IMR-90 (cell line): ENCODE measurements at regions not wholly inside any gene's neighbourhood (a gene's known extent, or its start where the extent isn't known, plus 50 kb on each side); places are given as distances from the start of the nearest gene placed in this dataset.

Source experiments
- ATAC-seq: fragments of 200-7000 bp; cut with Tn5 transposase; 2 replicates; pipeline ENCODE4 v1.9.1; 2020; ENCODE audit warnings: low read depth, mild to moderate bottlenecking, moderate library complexity
- BruUV-seq: library from RNA; stranded (reverse); fragments of 400-500 nt; replicated peaks from 2 replicates; lab custom pipeline; 2021; lab: Mats Ljungman, UMichigan
- CTCF ChIA-PET: fragments of 300-600 bp; formaldehyde crosslinking; extraction: SDS; loops from one replicate; lab custom pipeline; 2021; ENCODE audit warnings: antibody characterized with exemption; lab: Yijun Ruan, JAX
- POLR2A ChIA-PET: fragments of 300-600 bp; sonication (Branson Sonifier 250); formaldehyde crosslinking; loops from one replicate; lab custom pipeline; 2022; ENCODE audit warnings: antibody characterized with exemption; ENCODE audit not compliant: unreplicated experiment; lab: Charles Lee
- DNase-seq: peaks from one replicate; pipeline ENCODE4 v3.0.0; 2013
- H2AFZ ChIP-seq: replicated peaks from 2 replicates; pipeline ENCODE3; 2013; ENCODE audit warnings: low read length, mild to moderate bottlenecking; ENCODE audit not compliant: poor library complexity
- H2AK5ac ChIP-seq: 2 replicates; pipeline ENCODE4 v1.6.1; 2013; ENCODE audit warnings: low read depth, low read length, inconsistent platforms
- H2AK9ac ChIP-seq: replicated peaks from 2 replicates; pipeline ENCODE3; 2013; ENCODE audit warnings: mild to moderate bottlenecking, low read depth, low read length, moderate library complexity; ENCODE audit not compliant: poor library complexity
- H2BK120ac ChIP-seq: 2 replicates; pipeline ENCODE4 v1.6.1; 2013; ENCODE audit warnings: low read depth, low read length, inconsistent platforms
- H2BK15ac ChIP-seq: 3 replicates; pipeline ENCODE4 v1.6.1; 2013; ENCODE audit warnings: low read depth, low read length, inconsistent platforms
- H2BK20ac ChIP-seq: 2 replicates; pipeline ENCODE4 v1.6.1; 2013; ENCODE audit warnings: low read depth, mild to moderate bottlenecking, inconsistent platforms, low read length, moderate library complexity
- H2BK5ac ChIP-seq: 2 replicates; pipeline ENCODE4 v1.6.1; 2013; ENCODE audit warnings: mild to moderate bottlenecking, low read depth, low read length, inconsistent platforms; ENCODE audit not compliant: poor library complexity, severe bottlenecking
- H3K14ac ChIP-seq: replicated peaks from 2 replicates; pipeline ENCODE4 v1.6.1; 2013; ENCODE audit warnings: low read depth, low read length, inconsistent platforms
- H3K18ac ChIP-seq: 2 replicates; pipeline ENCODE4 v1.6.1; 2013; ENCODE audit warnings: low read depth, low read length, control low read depth
- H3K23ac ChIP-seq: 2 replicates; pipeline ENCODE4 v1.6.1; 2013; ENCODE audit warnings: low read depth, low read length, inconsistent platforms
- H3K27ac ChIP-seq: 2 replicates; pipeline ENCODE4 v1.5.1; 2013; ENCODE audit warnings: mild to moderate bottlenecking, control low read depth, low read length; ENCODE audit not compliant: insufficient read depth
- H3K27me3 ChIP-seq: 2 replicates; pipeline ENCODE4 v1.6.1; 2013; ENCODE audit warnings: low read length; ENCODE audit not compliant: control insufficient read depth, insufficient read depth
- H3K36me3 ChIP-seq: 2 replicates; pipeline ENCODE4 v1.6.1; 2013; ENCODE audit warnings: low read length, mixed read lengths; ENCODE audit not compliant: control insufficient read depth, insufficient read depth
- H3K4ac ChIP-seq: 2 replicates; pipeline ENCODE4 v1.6.1; 2013; ENCODE audit warnings: low read depth, low read length, inconsistent platforms
- H3K4me1 ChIP-seq: 2 replicates; pipeline ENCODE4 v1.6.1; 2013; ENCODE audit warnings: low read length, mixed read lengths; ENCODE audit not compliant: control insufficient read depth, insufficient read depth
- H3K4me2 ChIP-seq: 2 replicates; pipeline ENCODE4 v1.6.1; 2013; ENCODE audit warnings: low read depth, mild to moderate bottlenecking, control low read depth, low read length, moderate library complexity
- H3K4me3 ChIP-seq: 2 replicates; pipeline ENCODE4 v1.5.1; 2013; ENCODE audit warnings: low read depth, mild to moderate bottlenecking, control low read depth, low read length, moderate library complexity; ENCODE audit not compliant: insufficient read depth
- H3K56ac ChIP-seq: 2 replicates; pipeline ENCODE4 v1.6.1; 2013; ENCODE audit warnings: low read length, inconsistent platforms; ENCODE audit not compliant: insufficient read depth; ENCODE audit errors: extremely low read depth
- H3K79me1 ChIP-seq, 2 experiments: 2 replicates each; pipeline ENCODE4 v1.6.1; 2013; ENCODE audit warnings: low read length in 2 of 2, inconsistent platforms in 1 of 2, low read depth in 1 of 2
- H3K9ac ChIP-seq: 2 replicates; pipeline ENCODE4 v1.6.1; 2013; ENCODE audit warnings: low read depth, low read length, control low read depth
- H3K9me1 ChIP-seq: 2 replicates; pipeline ENCODE4 v1.6.1; 2013; ENCODE audit warnings: low read length, inconsistent platforms; ENCODE audit not compliant: insufficient read depth
- H3K9me3 ChIP-seq: 2 replicates; pipeline ENCODE4 v1.6.1; 2013; ENCODE audit warnings: low read length; ENCODE audit not compliant: control insufficient read depth, insufficient read depth
- H4K20me1 ChIP-seq: 2 replicates; pipeline ENCODE4 v1.6.1; 2013; ENCODE audit warnings: low read length, inconsistent platforms; ENCODE audit not compliant: insufficient read depth
- H4K5ac ChIP-seq: 2 replicates; pipeline ENCODE4 v1.6.1; 2013; ENCODE audit warnings: mild to moderate bottlenecking, low read depth, low read length, control low read depth
- H4K8ac ChIP-seq, 2 experiments: 2 replicates each; pipeline ENCODE4 v1.6.1; 2013; ENCODE audit warnings: low read depth in 2 of 2, low read length in 2 of 2, control low read depth in 1 of 2, inconsistent platforms in 1 of 2
- H4K91ac ChIP-seq: 2 replicates; pipeline ENCODE4 v1.6.1; 2013; ENCODE audit warnings: low read depth, low read length, inconsistent platforms; ENCODE audit not compliant: insufficient read depth
- POLR2A ChIP-seq: IDR thresholded peaks from 2 replicates; pipeline ENCODE4 v1.6.1; 2012; ENCODE audit warnings: mild to moderate bottlenecking, low read depth, low read length
- WGBS, 2 experiments: methylation state at CpG; one replicate each; pipeline versions ENCODE4 v1.1.5 to v1.1.7; 2013; ENCODE audit warnings: missing lambda C conversion rate in 2 of 2; ENCODE audit not compliant: insufficient read length in 1 of 2; ENCODE audit errors: extremely low coverage in 2 of 2; 5-methylcytosine and 5-hydroxymethylcytosine counted together
- dilution Hi-C: fragments of 300-500 bp; cut with HindIII; formaldehyde crosslinking; loops from one replicate; pipeline ENCODE4 v1.14.3; 2018; ENCODE audit warnings: low sequenced_read_pairs; ENCODE audit not compliant: unreplicated experiment
- in situ Hi-C: fragments of 300-500 bp; cut with MboI; formaldehyde crosslinking; loops from 3 replicates; pipeline ENCODE4 v1.14.3; 2019; ENCODE audit warnings: low sequenced_read_pairs, inconsistent platforms, mixed read lengths
- intact Hi-C: fragments of 100-400 bp; cut with micrococcal nuclease; formaldehyde crosslinking; loops from 2 replicates; pipeline ENCODE4 v1.10.0; 2022

- Histone ChIP-seq H2BK15ac (no peak overlapping the region), H2BK20ac (no peak overlapping the region), H3K4me3 (no peak overlapping the region), H4K8ac (no peak overlapping the region), H4K5ac (no peak overlapping the region), H3K27me3 (no peaks in the 10 kb centered on the region), H3K18ac (no peak overlapping the region), H4K20me1 (no peaks in the 10 kb centered on the region), H4K91ac (no peak overlapping the region), H3K9me1 (no peaks in the 10 kb centered on the region), H3K79me1 (no peaks in the 10 kb centered on the region), H2BK5ac (no peak overlapping the region), H3K27ac (no peak overlapping the region), H3K4me2 (no peak overlapping the region), H3K9me3 (no peaks in the 10 kb centered on the region), H3K14ac (no peak overlapping the region), H2AFZ (no peak overlapping the region), H2BK120ac (no peak overlapping the region), H3K4me1 (no peaks in the 10 kb centered on the region), H3K4ac (no peak overlapping the region), H2AK5ac (no peak overlapping the region), H3K36me3 (no peaks in the 10 kb centered on the region), H3K23ac (no peak overlapping the region), H2AK9ac (no peak overlapping the region), H3K9ac (no peak overlapping the region), H3K56ac (no peak overlapping the region)
- no TSS peak for BruUV-seq
- intact Hi-C loops, result no loop called here
- WGBS, 2 experiments, result no CpG with 5 or more reads among the region's 2 CpGs
- in situ Hi-C loops, result no loop called here
- TF ChIP-seq POLR2A, result no peak
- ChIA-PET CTCF (no interaction called here), POLR2A (no interaction called here)
- DNase-seq, result no peak
- no peak for ATAC-seq
- dilution Hi-C loops, result no loop called here
These were observed 234.5 kb upstream of the NEGR1 start for GRCh38 chr1:72516826-72517225.
